HepG2 (cell line): ENCODE measurements at regions not wholly inside any gene's neighbourhood (a gene's known extent, or its start where the extent isn't known, plus 50 kb on each side); places are given as distances from the start of the nearest gene placed in this dataset.

ENCODE experiments used
- ATAC-seq: fragments of 200-7000 bp; cut with Tn5 transposase; 3 replicates; pipeline ENCODE4 v1.9.1; 2020; ENCODE audit warnings: mild to moderate bottlenecking, moderate library complexity
- BruUV-seq: library from RNA; stranded (reverse); fragments of 400-500 nt; replicated peaks from 2 replicates; lab custom pipeline; 2021; lab: Mats Ljungman, UMichigan
- CTCF ChIA-PET: fragments of 300-600 bp; formaldehyde crosslinking; extraction: SDS; loops from one replicate; lab custom pipeline; 2021; ENCODE audit warnings: low total read pairs, inconsistent platforms, low intra/inter-chr PET ratio; lab: Yijun Ruan, JAX
- POLR2A ChIA-PET: fragments of 350-600 bp; sonication (Branson Sonifier 250); formaldehyde crosslinking; loops from one replicate; lab custom pipeline; 2020; ENCODE audit warnings: antibody characterized with exemption, inconsistent platforms; lab: Yijun Ruan, JAX
- DNase-seq: peaks from one replicate; pipeline ENCODE4 v3.0.0-alpha.2; 2015; ENCODE audit warnings: low spot score
- FAIRE-seq: peaks from 3 replicates; lab custom pipeline; 2011; peaks lifted over from hg19 to GRCh38; lab: Jason Lieb, UNC
- H2AFZ ChIP-seq: one replicate; pipeline ENCODE4 v1.6.1; 2011; ENCODE audit warnings: low read length, inconsistent platforms
- H3K27ac ChIP-seq: fragments of 300-600 bp; 3 replicates; pipeline ENCODE4 v1.8.0; 2011; ENCODE audit warnings: mixed run types, mild to moderate bottlenecking, mixed read lengths, low read length, inconsistent platforms; ENCODE audit not compliant: insufficient read depth; ENCODE audit errors: extremely low read length
- H3K27me3 ChIP-seq, 2 experiments: fragments of 200-600 bp in 1 of 2; 2 replicates in 1 of 2; 3 replicates in 1 of 2; pipeline versions ENCODE4 v1.6.0 to v1.8.0; 2011; ENCODE audit warnings: low read length in 2 of 2, mild to moderate bottlenecking in 2 of 2, moderate library complexity in 2 of 2, inconsistent platforms in 1 of 2; ENCODE audit not compliant: insufficient read depth in 2 of 2, control insufficient read depth in 1 of 2
- H3K36me3 ChIP-seq, 2 experiments: fragments of 200-600 bp in 1 of 2; replicated peaks in 1 of 2; 2 replicates in 1 of 2; 3 replicates in 1 of 2; pipeline versions ENCODE4 v1.5.1 to v1.8.0; 2011; ENCODE audit warnings: low read length in 2 of 2, inconsistent platforms in 1 of 2; ENCODE audit not compliant: insufficient read depth in 2 of 2, control insufficient read depth in 1 of 2
- H3K4me1 ChIP-seq: 2 replicates; pipeline ENCODE4 v1.5.1; 2012; ENCODE audit warnings: low read length, inconsistent platforms; ENCODE audit not compliant: insufficient read depth
- H3K4me2 ChIP-seq: 2 replicates; pipeline ENCODE4 v1.6.0; 2011; ENCODE audit warnings: low read depth, low read length, inconsistent platforms
- H3K4me3 ChIP-seq, 3 experiments: fragments of 200-600 bp in 1 of 3; sonication (generic), shearing (Covaris generic) in 1 of 3; replicated peaks in 1 of 3; 2 replicates each; pipeline ENCODE4 v1.5.1; 2011 to 2016; ENCODE audit warnings: low read length in 3 of 3, inconsistent platforms in 2 of 3, low read depth in 2 of 3, mild to moderate bottlenecking in 2 of 3, control low read depth in 1 of 3, mixed read lengths in 1 of 3; ENCODE audit not compliant: insufficient read depth in 1 of 3
- H3K79me2 ChIP-seq: one replicate; pipeline ENCODE4 v1.6.1; 2011; ENCODE audit warnings: low read length, inconsistent platforms; ENCODE audit not compliant: insufficient read depth
- H3K9ac ChIP-seq: 2 replicates; pipeline ENCODE4 v1.6.0; 2011; ENCODE audit warnings: mild to moderate bottlenecking, low read depth, low read length, inconsistent platforms; ENCODE audit not compliant: insufficient read depth
- H3K9me3 ChIP-seq: 2 replicates; pipeline ENCODE4 v1.5.1; 2012; ENCODE audit warnings: mild to moderate bottlenecking, low read length
- H4K20me1 ChIP-seq: 2 replicates; pipeline ENCODE4 v1.6.0; 2011; ENCODE audit warnings: inconsistent platforms, mild to moderate bottlenecking, low read length, moderate library complexity; ENCODE audit not compliant: insufficient read depth
- FOXA1 ChIP-seq, 2 experiments: fragments of 450-650 bp in 1 of 2; sonication (generic) in 1 of 2; formaldehyde crosslinking in 1 of 2; IDR thresholded peaks; 2 replicates each; pipeline versions ENCODE4 v1.4.0 to v1.6.1; 2016 to 2020; ENCODE audit warnings: missing genetic modification reagents in 1 of 2
- FOXM1 ChIP-seq: sonication (generic); formaldehyde crosslinking; IDR thresholded peaks from 2 replicates; pipeline ENCODE4 v1.5.0; 2020; ENCODE audit warnings: missing genetic modification reagents
- GABPB1 ChIP-seq: IDR thresholded peaks from 2 replicates; pipeline ENCODE4 v1.6.1; 2016; ENCODE audit warnings: mild to moderate bottlenecking, missing genetic modification reagents, moderate library complexity, missing compliant biosample characterization
- GTF3A ChIP-seq: sonication (generic); formaldehyde crosslinking; conservative IDR thresholded peaks from 2 replicates; pipeline ENCODE4 v1.4.0; 2020; ENCODE audit warnings: mild to moderate bottlenecking, missing genetic modification reagents
- HES4 ChIP-seq: sonication (generic); formaldehyde crosslinking; IDR thresholded peaks from 2 replicates; pipeline ENCODE4 v1.9.0; 2021; ENCODE audit warnings: mild to moderate bottlenecking, missing genetic modification reagents, borderline replicate concordance
- HNF4A ChIP-seq: sonication (generic); formaldehyde crosslinking; IDR thresholded peaks from 2 replicates; pipeline ENCODE4 v1.4.0; 2020; ENCODE audit warnings: missing genetic modification reagents
- KLF16 ChIP-seq, 2 experiments: sonication (generic) in 1 of 2; formaldehyde crosslinking in 1 of 2; IDR thresholded peaks; 2 replicates each; pipeline versions ENCODE4 v1.6.1 to v1.8.0; 2016 to 2023; ENCODE audit warnings: missing genetic modification reagents in 2 of 2, missing compliant biosample characterization in 1 of 2
- NCOA5 ChIP-seq: sonication (generic); formaldehyde crosslinking; IDR thresholded peaks from 2 replicates; pipeline ENCODE4 v1.4.0; 2020; ENCODE audit warnings: missing genetic modification reagents
- PPARG ChIP-seq: conservative IDR thresholded peaks from 2 replicates; pipeline ENCODE4 v1.6.1; 2016; ENCODE audit warnings: missing biosample characterization, missing genetic modification reagents
- RNF219 ChIP-seq: sonication (generic); formaldehyde crosslinking; IDR thresholded peaks from 2 replicates; pipeline ENCODE4 v1.5.0; 2020; ENCODE audit warnings: mild to moderate bottlenecking, missing genetic modification reagents
- TFDP1 ChIP-seq: IDR thresholded peaks from 2 replicates; pipeline ENCODE4 v1.6.1; 2016; ENCODE audit warnings: missing compliant biosample characterization, missing genetic modification reagents, borderline replicate concordance
- TMF1 ChIP-seq: sonication (generic); formaldehyde crosslinking; IDR thresholded peaks from 2 replicates; pipeline ENCODE4 v1.8.1; 2022; ENCODE audit warnings: low read depth, missing genetic modification reagents
- ZNF224 ChIP-seq: sonication (generic); formaldehyde crosslinking; IDR thresholded peaks from 2 replicates; pipeline ENCODE4 v1.5.0; 2020; ENCODE audit warnings: mild to moderate bottlenecking, missing genetic modification reagents
- ZNF569 ChIP-seq: sonication (generic); formaldehyde crosslinking; IDR thresholded peaks from 2 replicates; pipeline ENCODE4 v1.5.0; 2020; ENCODE audit warnings: mild to moderate bottlenecking, missing genetic modification reagents, moderate library complexity, borderline replicate concordance
- ZNF724P ChIP-seq: sonication (generic); formaldehyde crosslinking; IDR thresholded peaks from 2 replicates; pipeline ENCODE4 v1.8.0; 2022; ENCODE audit warnings: missing genetic modification reagents, borderline replicate concordance
- ZNF770 ChIP-seq: sonication (generic); formaldehyde crosslinking; IDR thresholded peaks from 2 replicates; pipeline ENCODE4 v1.5.0; 2020; ENCODE audit warnings: mild to moderate bottlenecking, missing genetic modification reagents
- WGBS: methylation state at CpG from one replicate; pipeline ENCODE4 v1.1.6; 2017; ENCODE audit warnings: low lambda C conversion rate; 5-methylcytosine and 5-hydroxymethylcytosine counted together
- in situ Hi-C: cut with HindIII; loops from 2 replicates; pipeline ENCODE4 v1.10.0; 2017; ENCODE audit warnings: low pct_unique_long_range_greater_than_20kb; ENCODE audit not compliant: extremely low pct_ligation_motif_present
- intact Hi-C: fragments of 100-400 bp; cut with micrococcal nuclease; formaldehyde crosslinking; loops from one replicate; pipeline ENCODE4 v1.10.0; 2022; ENCODE audit not compliant: unreplicated experiment

- DNase-seq: no peak
- ChIA-PET POLR2A (no interaction called here), CTCF (no interaction called here)
- in situ Hi-C loops: no loop called here
- Histone ChIP-seq H4K20me1 (no peaks in the 10 kb centered on the region), H3K36me3 (no peaks in the 10 kb centered on the region), H3K9me3 (peaks cover 10% of the 10 kb centered on the region; the same call in 1 of the 2 replicates), H3K4me2 (no peak overlapping the region), H3K27me3 (no peaks in the 10 kb centered on the region), H3K4me3 (no peak overlapping the region), H2AFZ (no peak overlapping the region), H3K79me2 (no peaks in the 10 kb centered on the region), H3K4me1 (no peaks in the 10 kb centered on the region), H3K27ac (no peak overlapping the region), H3K9ac (no peak overlapping the region)
- no peak for TF ChIP-seq FOXA1 (IDR thresholded peaks at IDR 0.05)
- TF ChIP-seq FOXA1 (CRISPR knock-in tag; IDR thresholded peaks at IDR 0.05): no peak
- no peak for TF ChIP-seq NCOA5
- no peak for TF ChIP-seq HNF4A
- TF ChIP-seq ZNF224 (CRISPR knock-in tag): no peak
- no peak for TF ChIP-seq RNF219
- no peak for TF ChIP-seq FOXM1 (CRISPR knock-in tag)
- no peak for TF ChIP-seq GABPB1 (CRISPR knock-in tag)
- TF ChIP-seq GTF3A (CRISPR knock-in tag): no peak
- TF ChIP-seq PPARG (CRISPR knock-in tag): no peak
- TF ChIP-seq ZNF569 (CRISPR knock-in tag): no peak
- no peak for TF ChIP-seq ZNF770 (CRISPR knock-in tag)
- no peak for TF ChIP-seq TMF1 (CRISPR knock-in tag)
- TF ChIP-seq KLF16 (CRISPR knock-in tag; IDR thresholded peaks at IDR 0.05): no peak
- TF ChIP-seq TFDP1 (CRISPR knock-in tag): no peak
- TF ChIP-seq HES4 (CRISPR knock-in tag): no peak
- TF ChIP-seq ZNF724P (CRISPR knock-in tag): no peak
- intact Hi-C loops: no loop called here
- no peak for FAIRE-seq
- 3% methylated on average over 2 of the region's 2 CpGs for WGBS
- BruUV-seq: no TSS peak
- ATAC-seq: no peak
Measured at GRCh38 chr5:25419684-25420083, 774.9 kb upstream of the CDH10 start.
